Large intestine (tissue), 3 donors: ENCODE measurements at regions not wholly inside any gene's neighbourhood (a gene's known extent, or its start where the extent isn't known, plus 50 kb on each side); places are given as distances from the start of the nearest gene placed in this dataset.

Source experiments
- DNase-seq, 2 donors: peaks; one replicate each; pipeline versions ENCODE4 v3.0.0 to v3.0.0-alpha.2; 2013
- H3K27ac ChIP-seq: one replicate; pipeline ENCODE4 v1.5.1; 2013; ENCODE audit warnings: low read length
- H3K27me3 ChIP-seq: 2 replicates; pipeline ENCODE4 v1.6.1; 2013; ENCODE audit warnings: low read length; ENCODE audit not compliant: control insufficient read depth, insufficient read depth
- H3K36me3 ChIP-seq: 2 replicates; pipeline ENCODE4 v1.6.1; 2013; ENCODE audit warnings: low read length; ENCODE audit not compliant: control insufficient read depth, insufficient read depth
- H3K4me1 ChIP-seq: one replicate; pipeline ENCODE4 v1.6.1; 2013; ENCODE audit warnings: low read length; ENCODE audit not compliant: control insufficient read depth, insufficient read depth
- H3K4me3 ChIP-seq: one replicate; pipeline ENCODE4 v1.5.1; 2013; ENCODE audit warnings: low read length
- H3K9me3 ChIP-seq: one replicate; pipeline ENCODE4 v1.6.1; 2013; ENCODE audit warnings: mild to moderate bottlenecking, low read depth, low read length, moderate library complexity; ENCODE audit not compliant: control insufficient read depth
- WGBS: methylation state at CpG from one replicate; pipeline ENCODE4 v1.1.5; 2013; ENCODE audit warnings: low lambda C conversion rate; ENCODE audit not compliant: insufficient coverage; 5-methylcytosine and 5-hydroxymethylcytosine counted together

GRCh38 chr12:89173678-89174077 lies 178.6 kb downstream of the DUSP6 start:
- H3K4me1 ChIP-seq: no peaks in the 10 kb centered on the region
- no peak overlapping the region for H3K27ac ChIP-seq
- H3K4me3 ChIP-seq: no peak overlapping the region
- no peak for DNase-seq
- H3K36me3 ChIP-seq: no peaks in the 10 kb centered on the region
- H3K27me3 ChIP-seq: no peaks in the 10 kb centered on the region
- WGBS: 100% methylated on average over 2 of the region's 4 CpGs
- H3K9me3 ChIP-seq: no peaks in the 10 kb centered on the region

GRCh38 chr12:89173096-89173495 lies 179.2 kb downstream of the DUSP6 start:
- WGBS: no CpG with 5 or more reads among the region's 1 CpG
- H3K27me3 ChIP-seq: no peaks in the 10 kb centered on the region
- no peak overlapping the region for H3K27ac ChIP-seq
- H3K9me3 ChIP-seq: no peaks in the 10 kb centered on the region
- H3K4me3 ChIP-seq: no peak overlapping the region
- H3K4me1 ChIP-seq: no peaks in the 10 kb centered on the region
- no peaks in the 10 kb centered on the region for H3K36me3 ChIP-seq
- DNase-seq: no peak

- H3K36me3 ChIP-seq: no peaks in the 10 kb centered on the region
- DNase-seq: no peak
- no peaks in the 10 kb centered on the region for H3K27me3 ChIP-seq
- H3K27ac ChIP-seq: no peak overlapping the region
- H3K9me3 ChIP-seq: no peaks in the 10 kb centered on the region
- no peaks in the 10 kb centered on the region for H3K4me1 ChIP-seq
- no peak overlapping the region for H3K4me3 ChIP-seq
Observed at GRCh38 chr12:89172224-89172623, 180.1 kb downstream of the DUSP6 start.

- no peak for DNase-seq
- Histone ChIP-seq H3K27ac (no peak overlapping the region), H3K36me3 (no peaks in the 10 kb centered on the region), H3K4me3 (no peak overlapping the region), H3K9me3 (peaks cover 3% of the 10 kb centered on the region), H3K4me1 (peaks cover 2% of the 10 kb centered on the region), H3K27me3 (no peaks in the 10 kb centered on the region)
- WGBS: 73% methylated on average over 3 of the region's 5 CpGs
Observed at GRCh38 chr12:89169321-89169720, 183.0 kb downstream of the DUSP6 start.

GRCh38 chr12:89167986-89168385 lies 184.3 kb downstream of the DUSP6 start:
- Histone ChIP-seq H3K36me3 (no peaks in the 10 kb centered on the region), H3K27me3 (no peaks in the 10 kb centered on the region), H3K27ac (no peak overlapping the region), H3K4me1 (peaks cover 15% of the 10 kb centered on the region), H3K9me3 (peaks cover 3% of the 10 kb centered on the region), H3K4me3 (no peak overlapping the region)
- no peak for DNase-seq
- WGBS: 100% methylated on average over 1 of the region's 3 CpGs

GRCh38 chr12:89166525-89166934 lies 185.8 kb downstream of the DUSP6 start:
- H3K9me3 ChIP-seq: peaks cover 3% of the 10 kb centered on the region
- H3K4me1 ChIP-seq: peaks cover 22% of the 10 kb centered on the region
- DNase-seq: peak in 1 of 2 donors; percentile 29
- no peaks in the 10 kb centered on the region for H3K36me3 ChIP-seq
- H3K27ac ChIP-seq: peak overlapping the region; percentile 16
- 63% methylated on average over 1 of the region's 1 CpG for WGBS
- no peak overlapping the region for H3K4me3 ChIP-seq
- no peaks in the 10 kb centered on the region for H3K27me3 ChIP-seq

GRCh38 chr12:89166121-89166520 lies 186.2 kb downstream of the DUSP6 start:
- no peak for DNase-seq
- H3K4me3 ChIP-seq: no peak overlapping the region
- peaks cover 22% of the 10 kb centered on the region for H3K4me1 ChIP-seq
- no peak overlapping the region for H3K27ac ChIP-seq
- no peaks in the 10 kb centered on the region for H3K27me3 ChIP-seq
- WGBS: 100% methylated on average over 1 of the region's 1 CpG
- H3K9me3 ChIP-seq: peaks cover 3% of the 10 kb centered on the region
- H3K36me3 ChIP-seq: no peaks in the 10 kb centered on the region

- H3K9me3 ChIP-seq: peaks cover 3% of the 10 kb centered on the region
- no peaks in the 10 kb centered on the region for H3K36me3 ChIP-seq
- no peak overlapping the region for H3K4me3 ChIP-seq
- no peak overlapping the region for H3K27ac ChIP-seq
- no peak for DNase-seq
- H3K4me1 ChIP-seq: peaks cover 22% of the 10 kb centered on the region
- H3K27me3 ChIP-seq: no peaks in the 10 kb centered on the region
Observed at GRCh38 chr12:89165703-89166102, 186.6 kb downstream of the DUSP6 start.

GRCh38 chr12:89163918-89164317 lies 188.4 kb downstream of the DUSP6 start:
- Histone ChIP-seq H3K27me3 (no peaks in the 10 kb centered on the region), H3K36me3 (no peaks in the 10 kb centered on the region), H3K27ac (peak overlapping the region; percentile 80), H3K9me3 (peaks cover 3% of the 10 kb centered on the region), H3K4me3 (no peak overlapping the region), H3K4me1 (peaks cover 22% of the 10 kb centered on the region)
- DNase-seq: no peak
- no CpG with 5 or more reads among the region's 1 CpG for WGBS

GRCh38 chr12:89162589-89163261 lies 189.6 kb downstream of the DUSP6 start:
- Histone ChIP-seq H3K27ac (peak overlapping the region; percentile 80), H3K4me1 (peaks cover 22% of the 10 kb centered on the region), H3K36me3 (no peaks in the 10 kb centered on the region), H3K4me3 (no peak overlapping the region), H3K27me3 (no peaks in the 10 kb centered on the region), H3K9me3 (peaks cover 3% of the 10 kb centered on the region)
- peak; percentile 65 to 85 for DNase-seq
- WGBS: 86% methylated on average over 1 of the region's 3 CpGs

- H3K9me3 ChIP-seq: peaks cover 3% of the 10 kb centered on the region
- no peak overlapping the region for H3K4me3 ChIP-seq
- peaks cover 25% of the 10 kb centered on the region for H3K4me1 ChIP-seq
- DNase-seq: no peak
- H3K27ac ChIP-seq: peak overlapping the region; percentile 80
- H3K27me3 ChIP-seq: no peaks in the 10 kb centered on the region
- WGBS: 92% methylated on average over 3 of the region's 3 CpGs
- H3K36me3 ChIP-seq: no peaks in the 10 kb centered on the region
Observed at GRCh38 chr12:89161557-89161956, 190.7 kb downstream of the DUSP6 start.
